ENCODE measurements at regions not wholly inside any gene's neighbourhood (a gene's known extent, or its start where the extent isn't known, plus 50 kb on each side); places are given as distances from the start of the nearest gene placed in this dataset.
"Not testable (repeated sequence)": the region's sequence is repeated elsewhere in the genome, so short reads cannot be mapped to it uniquely, and the experiment has no call there.

GRCh38 chr12:58069268-58069963, 128.0 kb downstream of the ATP23 start:
- DNase-seq (ENCODE audit: low read depth in 2 of 2), result peak in 1 of 2 experiments; percentile 26

GRCh38 chr12:58071994-58072393, 130.6 kb downstream of the ATP23 start:
- DNase-seq (ENCODE audit: low read depth in 2 of 2), result no peak

- DNase-seq (ENCODE audit: low read depth in 2 of 2), result no peak
Measured at GRCh38 chr12:58074259-58074658, 132.9 kb downstream of the ATP23 start.

GRCh38 chr12:58079806-58080205, 138.4 kb downstream of the ATP23 start:
- DNase-seq (ENCODE audit: low read depth in 2 of 2), result no peak

GRCh38 chr12:58081488-58081887, 140.1 kb downstream of the ATP23 start:
- no peak for DNase-seq (ENCODE audit: low read depth in 2 of 2)

GRCh38 chr12:58082996-58083395, 141.6 kb downstream of the ATP23 start:
- DNase-seq (ENCODE audit: low read depth in 2 of 2), result no peak

GRCh38 chr12:58086006-58086405, 144.6 kb downstream of the ATP23 start:
- DNase-seq (ENCODE audit: low read depth in 2 of 2), result no peak

GRCh38 chr12:58086930-58087329, 145.6 kb downstream of the ATP23 start:
- no peak for DNase-seq (ENCODE audit: low read depth in 2 of 2)

- no peak for DNase-seq (ENCODE audit: low read depth in 2 of 2)
Measured at GRCh38 chr12:58087423-58088127, 146.2 kb downstream of the ATP23 start.

- no peak for DNase-seq (ENCODE audit: low read depth in 2 of 2)
Measured at GRCh38 chr12:58089588-58089987, 148.2 kb downstream of the ATP23 start.

- no peak for DNase-seq (ENCODE audit: low read depth in 2 of 2)
Measured at GRCh38 chr12:58090685-58091084, 149.3 kb downstream of the ATP23 start.

- DNase-seq (ENCODE audit: low read depth in 2 of 2), result no peak
Measured at GRCh38 chr12:58095002-58095401, 153.6 kb downstream of the ATP23 start.

GRCh38 chr12:58097741-58098140, 156.4 kb downstream of the ATP23 start:
- no peak for DNase-seq (ENCODE audit: low read depth in 2 of 2)

- DNase-seq (ENCODE audit: low read depth in 2 of 2), result no peak
Measured at GRCh38 chr12:58099476-58099875, 158.1 kb downstream of the ATP23 start.

GRCh38 chr12:58104351-58104755, 163.0 kb downstream of the ATP23 start:
- no peak for DNase-seq (ENCODE audit: low read depth in 2 of 2)

- no peak for DNase-seq (ENCODE audit: low read depth in 2 of 2)
Measured at GRCh38 chr12:58105225-58106119, 164.1 kb downstream of the ATP23 start.

- DNase-seq (ENCODE audit: low read depth in 2 of 2), result no peak
Measured at GRCh38 chr12:58106195-58106594, 164.8 kb downstream of the ATP23 start.

GRCh38 chr12:58117201-58117600, 175.8 kb downstream of the ATP23 start:
- no peak for DNase-seq (ENCODE audit: low read depth in 2 of 2)

- DNase-seq (ENCODE audit: low read depth in 2 of 2), result no peak
Measured at GRCh38 chr12:58117667-58118066, 176.3 kb downstream of the ATP23 start.

GRCh38 chr12:58125761-58126160, 184.4 kb downstream of the ATP23 start:
- DNase-seq (ENCODE audit: low read depth in 2 of 2), result not testable (repeated sequence)

GRCh38 chr12:58131986-58132755, 190.8 kb downstream of the ATP23 start:
- no peak for DNase-seq (ENCODE audit: low read depth in 2 of 2)

GRCh38 chr12:58138424-58138823, 197.1 kb downstream of the ATP23 start:
- DNase-seq (ENCODE audit: low read depth in 2 of 2), result no peak

Measured in fibroblast of skin of left biceps (primary cell).